GM21528 (cell line): ENCODE measurements at regions not wholly inside any gene's neighbourhood (a gene's known extent, or its start where the extent isn't known, plus 50 kb on each side); places are given as distances from the start of the nearest gene placed in this dataset.

Experiments used
- ATAC-seq: cut with Tn5 transposase; IDR thresholded peaks from one replicate; pipeline ENCODE4 v1.9.1; 2021; ENCODE audit warnings: mild to moderate bottlenecking, moderate library complexity; ENCODE audit not compliant: unreplicated experiment, low FRiP score

DNA sequence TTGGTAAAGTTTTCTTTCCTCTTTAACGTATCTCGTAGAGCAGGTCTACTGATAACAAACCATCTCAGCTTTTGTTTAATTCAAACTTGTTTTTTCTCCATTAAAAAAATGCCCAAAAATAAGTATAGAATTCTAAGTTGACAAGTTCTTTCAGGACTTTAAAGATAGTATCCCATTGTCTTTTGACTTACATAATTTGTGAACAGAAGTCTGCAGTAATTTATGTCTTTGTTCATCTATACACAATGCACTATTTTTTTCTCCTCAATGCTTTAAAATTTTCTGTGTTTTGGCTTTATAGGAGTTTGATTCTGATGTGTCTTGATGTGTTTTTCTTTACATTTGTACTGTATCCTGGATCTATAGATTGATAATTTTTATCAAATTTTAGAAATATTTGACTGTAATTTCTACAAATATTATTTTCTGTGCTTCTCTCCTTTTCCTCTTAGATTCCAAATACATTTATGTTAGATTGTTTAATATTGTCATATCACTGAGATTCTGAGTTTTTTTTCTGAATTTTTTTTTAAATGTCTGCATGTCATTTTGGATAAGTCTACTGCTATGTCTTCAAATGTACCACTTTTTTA, 143.3 kb downstream of the FTCDNL1 start:
- ATAC-seq = no peak

- ATAC-seq = no peak
These were observed 145.5 kb downstream of the FTCDNL1 start for GRCh38 chr2:199705538-199705937.

DNA sequence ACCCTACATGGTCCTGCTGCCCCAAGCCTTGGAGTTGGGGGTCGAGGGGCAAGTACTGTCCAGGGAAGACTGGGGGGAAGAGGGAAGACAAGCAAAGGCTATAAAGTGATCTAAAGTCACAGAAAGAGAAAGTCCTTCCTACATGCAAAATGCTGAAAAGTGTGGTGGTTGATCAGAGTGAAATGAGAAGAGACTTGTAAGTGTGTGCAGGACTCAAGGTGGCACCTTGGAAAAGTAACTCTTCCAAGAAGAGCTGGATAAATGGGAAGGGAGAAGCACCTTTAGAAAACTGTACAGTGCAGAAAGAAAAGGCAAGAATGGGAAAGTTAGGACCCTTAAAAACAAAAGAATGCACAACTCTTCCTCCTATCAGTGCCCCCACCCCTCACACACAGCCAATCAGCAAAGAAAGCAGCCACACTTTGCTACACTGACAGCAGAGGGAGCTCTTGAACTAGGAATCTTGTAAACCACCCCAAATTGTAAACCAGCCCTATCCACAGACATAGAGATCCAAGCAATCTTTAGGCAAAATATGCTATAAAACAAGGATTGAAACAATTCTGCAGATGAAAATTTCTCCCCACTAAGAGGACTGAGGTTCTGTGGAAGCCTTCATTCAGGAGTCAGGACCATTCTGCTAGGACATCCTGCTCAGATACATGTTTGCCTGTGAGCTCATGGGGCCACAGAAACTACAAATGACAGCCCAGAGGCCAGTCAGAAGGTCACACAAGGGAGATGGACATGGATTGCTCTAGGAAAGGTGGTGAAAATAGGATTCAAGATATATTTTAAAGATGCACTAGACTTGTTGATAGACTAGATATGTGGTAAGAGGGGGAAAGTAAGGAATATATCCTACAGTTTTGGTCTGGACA, 146.4 kb downstream of the FTCDNL1 start:
- ATAC-seq = no peak

DNA sequence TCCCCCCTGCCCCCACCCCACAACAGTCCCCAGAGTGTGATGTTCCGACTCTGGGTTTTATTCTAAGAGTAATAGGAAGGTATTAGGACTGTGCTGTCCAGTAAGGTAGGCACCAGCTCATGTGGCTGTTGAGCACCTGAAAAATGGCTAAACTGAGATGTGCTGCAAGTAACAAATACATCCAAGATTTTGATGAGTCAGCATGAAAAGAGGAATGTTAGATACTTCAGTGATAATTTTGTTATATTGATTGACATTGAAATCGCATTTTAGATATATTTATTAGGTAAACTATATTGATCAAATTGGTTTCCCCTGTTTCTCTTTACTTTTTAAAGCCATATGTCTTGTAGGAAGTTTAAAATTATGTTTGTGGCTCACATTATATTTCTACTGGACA, 147.8 kb downstream of the FTCDNL1 start:
- no peak for ATAC-seq

DNA sequence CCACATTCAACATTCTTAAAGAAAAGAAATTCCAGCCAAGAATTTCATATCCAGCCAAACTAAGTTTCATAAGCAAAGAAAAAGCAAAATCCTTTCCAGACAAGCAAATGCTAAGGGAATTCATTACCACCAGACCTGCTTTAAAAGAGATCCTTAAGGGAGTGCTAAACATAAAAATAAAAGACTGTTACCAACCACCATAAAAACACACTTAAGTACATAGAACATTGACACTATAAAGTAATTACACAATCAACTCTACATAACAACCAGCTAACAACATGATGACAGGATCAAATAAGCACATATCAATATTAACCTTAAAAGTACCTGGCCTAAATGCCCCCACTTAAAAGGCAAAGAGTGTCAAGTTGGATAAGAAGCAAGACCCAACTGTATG, 153.5 kb downstream of the FTCDNL1 start:
- no peak for ATAC-seq

DNA sequence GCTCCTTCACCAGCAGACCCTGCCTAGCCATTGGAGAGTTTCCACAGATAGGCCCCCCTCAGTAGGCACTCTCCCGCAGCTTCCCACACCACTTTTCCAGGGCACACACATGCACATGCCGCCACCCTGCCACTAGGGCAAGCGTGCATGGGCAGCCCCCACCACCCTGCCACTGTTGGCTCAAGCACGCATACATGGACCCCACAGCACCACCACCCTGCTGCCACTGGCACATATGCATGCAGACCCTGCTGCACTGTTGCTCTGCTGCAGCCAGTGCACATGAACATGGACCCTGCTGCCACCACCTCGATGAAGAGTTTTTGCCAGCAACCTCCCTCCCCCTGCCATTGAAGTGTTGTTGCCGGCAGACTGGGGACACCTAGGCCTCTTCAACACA, 154.9 kb downstream of the FTCDNL1 start:
- no peak for ATAC-seq

GRCh38 chr2:199693861-199694260, 157.1 kb downstream of the FTCDNL1 start:
- no peak for ATAC-seq

- ATAC-seq = no peak
These were observed 158.5 kb downstream of the FTCDNL1 start for GRCh38 chr2:199692489-199692888.

DNA sequence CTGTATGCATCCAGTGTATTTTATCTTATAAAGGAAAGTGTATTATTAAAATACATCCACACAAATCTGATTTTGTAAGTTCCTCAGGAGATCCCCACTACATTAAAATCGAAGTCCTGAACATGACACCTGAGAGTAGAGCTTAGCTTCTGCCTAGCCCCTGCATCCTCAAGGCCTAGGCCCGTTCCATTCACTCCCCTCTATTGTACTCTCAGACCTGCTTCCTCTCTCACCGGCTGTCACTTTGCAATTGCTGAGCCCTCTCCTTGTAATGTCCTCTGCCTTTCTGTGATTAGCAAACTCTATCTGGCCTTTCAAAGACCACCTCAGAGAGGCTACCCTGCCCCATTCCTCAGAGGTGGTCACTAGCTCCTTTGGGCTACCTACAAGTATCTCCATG, 160.8 kb downstream of the FTCDNL1 start:
- ATAC-seq = no peak

DNA sequence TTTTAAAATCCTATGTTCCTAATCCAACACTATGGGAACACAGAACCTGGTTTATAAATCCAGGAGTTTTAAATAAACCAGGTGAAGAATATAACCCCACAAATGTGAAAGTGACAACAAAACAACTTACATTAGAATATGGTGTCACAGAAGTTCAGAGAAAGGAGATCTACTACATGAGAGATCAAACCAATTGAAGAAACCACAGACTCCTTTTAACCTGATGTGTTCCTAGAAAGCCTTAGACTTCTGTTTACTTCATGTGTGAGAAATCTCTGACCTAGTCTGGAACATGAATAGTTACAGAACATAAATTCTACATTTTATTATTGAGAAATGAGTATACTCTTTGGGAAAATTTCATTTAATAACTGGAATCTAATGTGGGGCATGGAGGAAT, 165.3 kb downstream of the FTCDNL1 start:
- ATAC-seq = no peak

DNA sequence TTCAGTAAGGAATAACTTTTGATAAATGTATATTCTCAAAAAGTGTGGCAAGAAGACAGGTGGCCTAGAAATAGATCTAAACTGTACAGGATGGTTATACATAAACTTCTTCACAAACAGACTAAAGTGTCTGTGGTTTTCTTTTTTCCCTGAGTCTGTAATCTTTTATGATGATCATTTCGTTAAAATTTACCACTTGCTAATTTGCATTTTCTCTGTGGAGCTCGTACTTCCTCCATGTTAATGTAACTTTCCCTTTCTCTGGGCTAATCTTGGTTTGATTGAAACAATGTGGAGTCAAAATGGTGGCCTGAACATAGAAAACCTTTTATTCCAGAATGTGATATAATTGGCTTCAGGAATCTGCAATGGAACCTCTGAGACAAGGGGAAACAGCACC, 166.2 kb downstream of the FTCDNL1 start:
- ATAC-seq = no peak

- ATAC-seq = no peak
These were observed 166.8 kb downstream of the FTCDNL1 start for GRCh38 chr2:199684168-199684567.

DNA sequence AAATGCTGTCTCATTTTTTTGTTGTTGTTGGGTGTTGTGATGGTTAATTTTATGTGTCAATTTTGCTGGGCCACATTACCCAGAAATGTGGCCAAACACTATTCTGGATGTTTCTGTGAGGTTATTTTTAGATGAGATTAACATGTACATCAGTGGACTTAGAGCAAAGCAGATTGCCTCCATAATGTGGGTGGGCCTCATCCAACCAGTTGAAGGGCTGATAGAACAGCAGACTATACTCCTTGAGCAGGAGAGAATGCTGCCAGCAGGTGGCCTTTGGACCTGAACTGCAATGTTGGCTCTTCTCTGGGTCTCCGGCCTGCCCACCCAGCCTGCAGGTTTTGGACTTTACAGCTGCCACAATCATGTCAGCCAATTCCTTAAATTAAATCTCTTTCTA, 169.0 kb downstream of the FTCDNL1 start:
- ATAC-seq = no peak

DNA sequence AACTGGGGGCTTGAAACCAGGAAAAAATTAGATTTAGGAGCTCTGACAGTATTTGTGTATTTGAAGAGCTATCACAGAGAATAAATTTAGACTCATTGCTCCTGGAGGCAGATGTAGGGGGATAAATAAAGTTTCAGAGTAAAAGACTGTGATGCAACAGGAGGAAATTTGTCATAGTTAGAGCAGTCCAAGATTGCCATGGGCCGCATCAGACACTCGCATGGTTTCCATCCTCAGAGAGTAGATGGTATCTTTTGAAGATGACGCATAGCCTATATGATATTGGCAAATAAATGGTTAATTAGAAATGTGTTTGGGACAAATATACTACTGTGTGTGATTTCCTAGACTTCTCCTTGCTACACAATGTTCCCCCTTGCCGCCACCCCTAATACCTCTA, 170.5 kb downstream of the FTCDNL1 start:
- ATAC-seq = no peak

- no peak for ATAC-seq
These were observed 171.1 kb downstream of the FTCDNL1 start for GRCh38 chr2:199679883-199680282.

DNA sequence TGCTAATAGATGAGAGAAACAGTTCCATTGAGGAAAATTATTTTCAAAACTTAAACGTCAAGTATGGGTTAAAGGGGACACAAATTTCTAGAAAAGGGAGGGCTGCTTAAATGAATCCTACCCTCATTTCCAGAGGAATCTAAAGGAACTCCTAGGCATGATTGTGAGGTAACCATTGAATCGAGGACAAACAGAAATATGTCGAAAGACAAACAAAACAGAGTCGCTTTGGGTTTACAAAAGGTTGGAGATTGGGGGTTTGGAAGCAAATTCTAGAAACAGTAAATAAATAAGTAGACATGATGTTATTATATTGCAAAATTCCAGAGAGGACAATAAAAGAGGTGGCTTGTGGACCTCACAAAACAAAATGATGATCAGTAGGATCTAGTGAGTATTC, 173.1 kb downstream of the FTCDNL1 start:
- no peak for ATAC-seq

GRCh38 chr2:199668645-199669044, 182.3 kb downstream of the FTCDNL1 start:
- no peak for ATAC-seq

GRCh38 chr2:199663157-199663556, 187.8 kb downstream of the FTCDNL1 start:
- ATAC-seq = no peak

DNA sequence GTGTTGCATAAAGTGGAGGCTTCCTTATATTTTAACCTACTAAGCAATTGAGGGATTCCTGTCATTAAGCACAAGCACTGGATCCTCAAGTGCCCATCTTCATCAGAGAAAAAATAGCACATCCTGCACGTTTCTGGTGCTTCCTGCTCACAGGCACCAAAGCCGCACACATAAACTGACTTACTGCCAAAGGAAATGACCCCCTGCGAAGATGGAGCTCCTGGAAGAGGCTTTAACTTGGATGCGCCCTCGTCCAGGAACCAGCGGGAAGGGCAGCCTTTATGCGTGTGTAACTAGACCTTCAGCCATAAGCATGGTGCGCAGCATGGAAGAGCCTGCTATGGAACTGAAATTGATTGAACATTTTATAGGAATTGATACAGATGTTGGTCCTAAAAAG, 188.7 kb downstream of the FTCDNL1 start:
- no peak for ATAC-seq

DNA sequence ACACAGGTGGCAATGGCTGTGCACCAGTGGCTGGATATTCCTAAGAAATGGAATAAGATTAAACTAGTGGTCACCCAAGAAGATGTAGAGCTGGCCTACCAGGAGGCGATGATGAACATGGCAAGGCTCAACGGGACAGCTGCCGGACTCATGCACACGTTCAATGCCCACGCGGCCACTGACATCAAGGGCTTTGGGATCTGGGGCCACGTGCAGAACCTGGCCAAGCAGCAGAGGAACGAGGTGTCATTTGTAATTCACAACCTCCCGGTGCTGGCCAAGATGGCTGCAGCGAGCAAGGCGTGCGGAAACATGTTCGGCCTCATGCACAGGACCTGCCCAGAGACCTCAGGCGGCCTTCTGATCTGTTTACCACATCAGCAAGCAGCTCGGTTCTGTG, 190.8 kb downstream of the FTCDNL1 start:
- no peak for ATAC-seq

- ATAC-seq = no peak
These were observed 191.8 kb downstream of the FTCDNL1 start for GRCh38 chr2:199659207-199659606.

DNA sequence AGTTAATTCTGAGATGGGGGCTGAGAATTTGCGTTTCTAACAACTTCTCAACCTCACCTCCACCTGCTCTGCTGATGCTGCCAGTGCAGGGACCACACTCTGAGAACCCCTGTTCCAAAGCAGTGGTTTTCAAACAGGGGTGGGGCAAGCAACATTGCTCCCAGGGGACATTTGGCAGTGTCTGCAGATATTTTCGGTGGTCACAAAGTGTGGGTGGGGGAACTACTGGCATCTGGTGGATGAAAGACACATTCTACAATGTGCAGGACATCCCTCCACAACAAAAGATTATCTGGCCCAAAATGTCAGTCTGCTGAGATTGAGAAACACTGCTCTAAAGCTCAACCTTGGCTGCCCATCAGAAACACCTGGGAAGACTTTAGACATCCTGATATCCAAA, 188.7 kb upstream of the SATB2 start:
- no peak for ATAC-seq
